Lower lobe of right lung (tissue), 2 donors: ENCODE measurements at regions not wholly inside any gene's neighbourhood (a gene's known extent, or its start where the extent isn't known, plus 50 kb on each side); places are given as distances from the start of the nearest gene placed in this dataset.

Source experiments
- ATAC-seq, 2 donors: fragments of 200-7000 bp; cut with Tn5 transposase; one replicate each; pipeline ENCODE4 v1.9.1; 2020 to 2022; ENCODE audit warnings: mild to moderate bottlenecking in 2 of 2, moderate library complexity in 2 of 2
- DNase-seq: peaks from one replicate; pipeline ENCODE4 v3.0.0-alpha.2; 2020
- H3K27ac ChIP-seq: fragments of 200-600 bp; one replicate; pipeline ENCODE4 v1.8.0; 2022
- H3K27me3 ChIP-seq: fragments of 200-600 bp; one replicate; pipeline ENCODE4 v1.8.0; 2022; ENCODE audit warnings: low read depth
- H3K36me3 ChIP-seq: fragments of 200-600 bp; one replicate; pipeline ENCODE4 v1.8.0; 2022; ENCODE audit warnings: mild to moderate bottlenecking
- H3K4me1 ChIP-seq: fragments of 200-600 bp; one replicate; pipeline ENCODE4 v1.8.0; 2022
- H3K4me3 ChIP-seq: fragments of 200-600 bp; one replicate; pipeline ENCODE4 v1.8.0; 2022; ENCODE audit warnings: mild to moderate bottlenecking
- H3K9me3 ChIP-seq: fragments of 200-600 bp; one replicate; pipeline ENCODE4 v1.8.0; 2022
- intact Hi-C: fragments of 100-400 bp; cut with DNase I; formaldehyde crosslinking; loops from one replicate; pipeline ENCODE4 v1.11.0; 2022
- TF ChIP-seq, protein P1 (sequence below): fragments of 200-600 bp; IDR thresholded peaks from one replicate; pipeline ENCODE4 v1.8.0; 2022; ENCODE audit warnings: antibody characterized with exemption, mild to moderate bottlenecking
- donor health status: DM: no; HTN: yes; CAD: no; lungs with severe emphysema.

DNA sequence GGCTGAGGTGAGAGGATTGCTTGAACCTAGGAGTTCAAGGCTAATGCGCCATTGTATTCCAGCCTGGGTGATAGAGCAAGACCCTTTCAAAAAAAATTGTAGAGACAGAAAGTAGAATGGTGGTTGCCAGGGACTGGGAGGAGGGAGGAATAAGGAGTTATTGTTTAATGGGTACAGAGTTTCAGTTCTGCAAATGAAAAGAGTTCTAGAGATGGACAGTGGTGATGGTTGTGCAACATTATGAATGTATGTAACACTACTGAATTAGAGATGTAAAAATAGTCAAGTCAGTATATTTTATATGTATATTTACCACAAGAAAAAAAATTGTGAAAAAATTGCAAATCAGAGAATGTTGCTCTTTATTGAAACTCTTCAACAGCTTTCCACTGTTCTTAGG lies 266.5 kb upstream of the NPY start:
- no peak for DNase-seq
- Histone ChIP-seq H3K4me1 (no peaks in the 10 kb centered on the region), H3K4me3 (no peak overlapping the region), H3K36me3 (no peaks in the 10 kb centered on the region), H3K27ac (no peak overlapping the region), H3K9me3 (no peaks in the 10 kb centered on the region), H3K27me3 (no peaks in the 10 kb centered on the region)
- TF ChIP-seq, protein P1, sequence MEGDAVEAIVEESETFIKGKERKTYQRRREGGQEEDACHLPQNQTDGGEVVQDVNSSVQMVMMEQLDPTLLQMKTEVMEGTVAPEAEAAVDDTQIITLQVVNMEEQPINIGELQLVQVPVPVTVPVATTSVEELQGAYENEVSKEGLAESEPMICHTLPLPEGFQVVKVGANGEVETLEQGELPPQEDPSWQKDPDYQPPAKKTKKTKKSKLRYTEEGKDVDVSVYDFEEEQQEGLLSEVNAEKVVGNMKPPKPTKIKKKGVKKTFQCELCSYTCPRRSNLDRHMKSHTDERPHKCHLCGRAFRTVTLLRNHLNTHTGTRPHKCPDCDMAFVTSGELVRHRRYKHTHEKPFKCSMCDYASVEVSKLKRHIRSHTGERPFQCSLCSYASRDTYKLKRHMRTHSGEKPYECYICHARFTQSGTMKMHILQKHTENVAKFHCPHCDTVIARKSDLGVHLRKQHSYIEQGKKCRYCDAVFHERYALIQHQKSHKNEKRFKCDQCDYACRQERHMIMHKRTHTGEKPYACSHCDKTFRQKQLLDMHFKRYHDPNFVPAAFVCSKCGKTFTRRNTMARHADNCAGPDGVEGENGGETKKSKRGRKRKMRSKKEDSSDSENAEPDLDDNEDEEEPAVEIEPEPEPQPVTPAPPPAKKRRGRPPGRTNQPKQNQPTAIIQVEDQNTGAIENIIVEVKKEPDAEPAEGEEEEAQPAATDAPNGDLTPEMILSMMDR, result no peak
- ATAC-seq, result no peak
- intact Hi-C loops, result no loop called here

GRCh38 chr7:24018331-24018730 lies 265.7 kb upstream of the NPY start:
- no peak for ATAC-seq
- Histone ChIP-seq H3K9me3 (no peaks in the 10 kb centered on the region), H3K36me3 (no peaks in the 10 kb centered on the region), H3K27me3 (no peaks in the 10 kb centered on the region), H3K27ac (no peak overlapping the region), H3K4me1 (no peaks in the 10 kb centered on the region), H3K4me3 (no peak overlapping the region)
- no peak for DNase-seq
- intact Hi-C loops, result no loop called here
- TF ChIP-seq, protein P1, result no peak

DNA sequence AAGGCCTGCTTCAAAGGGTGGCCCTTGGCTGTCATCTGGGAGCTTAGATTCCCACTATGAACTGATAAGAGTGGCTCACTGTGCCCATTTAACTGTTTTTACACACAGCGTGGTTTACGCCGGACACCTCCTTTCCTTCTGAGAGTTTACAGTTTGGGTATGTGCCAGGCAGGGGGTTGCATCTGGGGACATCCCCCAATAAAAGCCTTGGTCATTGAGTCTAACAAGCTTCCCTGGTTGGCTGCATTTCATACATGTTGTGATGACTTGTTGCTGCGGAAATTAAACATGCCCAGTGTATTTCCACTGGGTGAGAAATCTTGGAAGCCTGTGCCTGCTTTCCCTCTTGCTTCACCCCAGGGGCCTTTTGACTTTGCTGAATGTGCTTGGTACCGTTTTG lies 264.1 kb upstream of the NPY start:
- Histone ChIP-seq H3K27me3 (no peaks in the 10 kb centered on the region), H3K4me3 (no peak overlapping the region), H3K36me3 (no peaks in the 10 kb centered on the region), H3K27ac (no peak overlapping the region), H3K4me1 (no peaks in the 10 kb centered on the region), H3K9me3 (no peaks in the 10 kb centered on the region)
- intact Hi-C loops, result no loop called here
- TF ChIP-seq, protein P1, result no peak
- peak in 1 of 2 donors; percentile 11 for ATAC-seq
- no peak for DNase-seq

GRCh38 chr7:24024276-24025068 lies 259.5 kb upstream of the NPY start:
- Histone ChIP-seq H3K36me3 (no peaks in the 10 kb centered on the region), H3K9me3 (no peaks in the 10 kb centered on the region), H3K27me3 (no peaks in the 10 kb centered on the region), H3K27ac (no peak overlapping the region), H3K4me3 (no peak overlapping the region), H3K4me1 (no peaks in the 10 kb centered on the region)
- ATAC-seq, result no peak
- TF ChIP-seq, protein P1, result no peak
- no peak for DNase-seq
- intact Hi-C loops, result no loop called here

- Histone ChIP-seq H3K4me1 (no peaks in the 10 kb centered on the region), H3K27ac (no peak overlapping the region), H3K27me3 (no peaks in the 10 kb centered on the region), H3K36me3 (no peaks in the 10 kb centered on the region), H3K4me3 (no peak overlapping the region), H3K9me3 (no peaks in the 10 kb centered on the region)
- no peak for ATAC-seq
- TF ChIP-seq, protein P1, result no peak
- intact Hi-C loops, result no loop called here
- no peak for DNase-seq
These were observed 258.9 kb upstream of the NPY start for GRCh38 chr7:24025094-24025493.
